MCF 10A (cell line): ENCODE measurements at regions not wholly inside any gene's neighbourhood (a gene's known extent, or its start where the extent isn't known, plus 50 kb on each side); places are given as distances from the start of the nearest gene placed in this dataset.

ENCODE experiments used
- BruUV-seq: library from RNA; stranded (reverse); fragments of 400-500 nt; replicated peaks from 2 replicates; lab custom pipeline; 2021; lab: Mats Ljungman, UMichigan
- CTCF ChIA-PET: fragments of 300-600 bp; sonication (Branson Sonifier 250); formaldehyde crosslinking; extraction: SDS; loops from one replicate; lab custom pipeline; 2021; ENCODE audit warnings: antibody characterized with exemption, inconsistent platforms; lab: Yijun Ruan, JAX
- POLR2A ChIA-PET: fragments of 300-600, 350-650 bp; sonication (Branson Sonifier 250); formaldehyde crosslinking; extraction: SDS; loops from one replicate; lab custom pipeline; 2020; ENCODE audit warnings: antibody characterized with exemption, inconsistent platforms; lab: Yijun Ruan, JAX
- DNase-seq: peaks from one replicate; pipeline ENCODE4 v3.0.0-alpha.2; 2018; ENCODE audit not compliant: unreplicated experiment
- H3K27ac Mint-ChIP-seq: one replicate; pipeline ENCODE4 v1.8.0; 2022; ENCODE audit warnings: mild to moderate bottlenecking, low read depth, mixed read lengths; ENCODE audit not compliant: unreplicated experiment
- H3K27me3 Mint-ChIP-seq: one replicate; pipeline ENCODE4 v1.8.0; 2022; ENCODE audit warnings: mixed read lengths; ENCODE audit not compliant: insufficient read depth, unreplicated experiment
- H3K36me3 Mint-ChIP-seq: one replicate; pipeline ENCODE4 v1.8.0; 2022; ENCODE audit warnings: mild to moderate bottlenecking, moderate library complexity, mixed read lengths; ENCODE audit not compliant: insufficient read depth, unreplicated experiment
- H3K4me1 Mint-ChIP-seq: one replicate; pipeline ENCODE4 v1.8.0; 2022; ENCODE audit warnings: mixed read lengths; ENCODE audit not compliant: insufficient read depth, unreplicated experiment
- H3K4me3 Mint-ChIP-seq: one replicate; pipeline ENCODE4 v1.8.0; 2022; ENCODE audit warnings: mild to moderate bottlenecking, moderate library complexity, mixed read lengths; ENCODE audit not compliant: unreplicated experiment
- H3K9me3 Mint-ChIP-seq: one replicate; pipeline ENCODE4 v1.8.0; 2022; ENCODE audit warnings: mixed read lengths; ENCODE audit not compliant: unreplicated experiment
- intact Hi-C: fragments of 100-400 bp; cut with micrococcal nuclease; formaldehyde crosslinking; loops from 2 replicates; pipeline ENCODE4 v1.14.1; 2022
- TF ChIP-seq, protein P1 (sequence below): fragments of 200-600 bp; IDR thresholded peaks from one replicate; pipeline ENCODE4 v1.8.0; 2022; ENCODE audit warnings: antibody characterized with exemption, mild to moderate bottlenecking; ENCODE audit not compliant: unreplicated experiment

DNA sequence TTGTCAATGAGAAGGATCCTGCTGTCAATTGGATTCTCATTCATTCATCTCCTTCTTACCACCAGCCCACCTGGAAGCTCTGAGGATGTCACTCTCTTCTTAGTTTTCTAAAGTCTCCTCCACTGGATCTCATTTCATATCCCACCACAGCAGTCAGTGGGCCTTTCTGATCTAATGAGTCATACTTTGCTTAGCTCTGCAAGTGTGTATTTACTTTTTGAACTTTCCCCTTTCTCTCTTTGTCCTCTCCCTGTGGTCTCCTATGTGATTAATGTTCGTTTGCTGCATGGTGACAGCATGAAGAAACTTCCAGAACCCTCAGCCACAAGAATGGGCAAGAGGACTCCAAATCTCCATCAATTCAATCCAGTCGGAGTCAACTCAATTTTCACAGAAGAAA, 63.6 kb upstream of the SYNDIG1 start:
- H3K27me3 Mint-ChIP-seq, result no peaks in the 10 kb centered on the region
- no peak for DNase-seq

DNA sequence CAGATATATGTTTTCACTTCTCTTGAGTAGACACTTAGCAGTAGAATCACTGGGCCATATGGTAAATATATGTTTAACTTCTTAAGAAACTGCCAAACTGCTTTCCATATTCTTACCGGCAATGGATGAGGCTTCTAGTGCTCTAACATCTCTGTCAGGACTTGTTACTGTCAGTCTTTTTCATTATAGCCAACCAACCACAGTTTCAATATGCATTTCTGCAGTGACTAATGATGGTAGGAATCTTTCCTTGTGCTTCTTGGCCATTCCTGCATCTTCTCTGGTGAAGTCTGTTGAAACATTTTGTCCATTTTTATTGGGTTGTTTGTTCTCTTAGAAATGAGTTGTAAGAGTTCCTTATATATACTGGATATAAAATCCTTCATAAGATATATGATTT, 66.0 kb upstream of the SYNDIG1 start:
- Mint-ChIP-seq H3K4me3 (no peak overlapping the region), H3K27ac (no peak overlapping the region), H3K27me3 (no peaks in the 10 kb centered on the region), H3K4me1 (no peaks in the 10 kb centered on the region), H3K9me3 (peaks cover 60% of the 10 kb centered on the region), H3K36me3 (no peaks in the 10 kb centered on the region)
- TF ChIP-seq, protein P1, sequence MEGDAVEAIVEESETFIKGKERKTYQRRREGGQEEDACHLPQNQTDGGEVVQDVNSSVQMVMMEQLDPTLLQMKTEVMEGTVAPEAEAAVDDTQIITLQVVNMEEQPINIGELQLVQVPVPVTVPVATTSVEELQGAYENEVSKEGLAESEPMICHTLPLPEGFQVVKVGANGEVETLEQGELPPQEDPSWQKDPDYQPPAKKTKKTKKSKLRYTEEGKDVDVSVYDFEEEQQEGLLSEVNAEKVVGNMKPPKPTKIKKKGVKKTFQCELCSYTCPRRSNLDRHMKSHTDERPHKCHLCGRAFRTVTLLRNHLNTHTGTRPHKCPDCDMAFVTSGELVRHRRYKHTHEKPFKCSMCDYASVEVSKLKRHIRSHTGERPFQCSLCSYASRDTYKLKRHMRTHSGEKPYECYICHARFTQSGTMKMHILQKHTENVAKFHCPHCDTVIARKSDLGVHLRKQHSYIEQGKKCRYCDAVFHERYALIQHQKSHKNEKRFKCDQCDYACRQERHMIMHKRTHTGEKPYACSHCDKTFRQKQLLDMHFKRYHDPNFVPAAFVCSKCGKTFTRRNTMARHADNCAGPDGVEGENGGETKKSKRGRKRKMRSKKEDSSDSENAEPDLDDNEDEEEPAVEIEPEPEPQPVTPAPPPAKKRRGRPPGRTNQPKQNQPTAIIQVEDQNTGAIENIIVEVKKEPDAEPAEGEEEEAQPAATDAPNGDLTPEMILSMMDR, result no peak
- intact Hi-C loops, result no loop called here
- DNase-seq, result no peak
- POLR2A ChIA-PET, result no interaction called here
- BruUV-seq, result no TSS peak
- CTCF ChIA-PET, result no interaction called here

More for the DNA sequence above, 63.6 kb upstream of the SYNDIG1 start:
- Mint-ChIP-seq H3K36me3 (no peaks in the 10 kb centered on the region), H3K4me1 (no peaks in the 10 kb centered on the region), H3K9me3 (peaks cover 50% of the 10 kb centered on the region), H3K4me3 (no peak overlapping the region), H3K27ac (no peak overlapping the region)
- no TSS peak for BruUV-seq
- ChIA-PET CTCF (interaction anchor here (0.6 to 0.7 kb wide), 2 partner anchors 493 to 566 kb away, joined by 3 to 4 read pairs; no protein-coding TSS in a partner anchor), POLR2A (no interaction called here)
- intact Hi-C loops, result no loop called here
- TF ChIP-seq, protein P1, result no peak

DNA sequence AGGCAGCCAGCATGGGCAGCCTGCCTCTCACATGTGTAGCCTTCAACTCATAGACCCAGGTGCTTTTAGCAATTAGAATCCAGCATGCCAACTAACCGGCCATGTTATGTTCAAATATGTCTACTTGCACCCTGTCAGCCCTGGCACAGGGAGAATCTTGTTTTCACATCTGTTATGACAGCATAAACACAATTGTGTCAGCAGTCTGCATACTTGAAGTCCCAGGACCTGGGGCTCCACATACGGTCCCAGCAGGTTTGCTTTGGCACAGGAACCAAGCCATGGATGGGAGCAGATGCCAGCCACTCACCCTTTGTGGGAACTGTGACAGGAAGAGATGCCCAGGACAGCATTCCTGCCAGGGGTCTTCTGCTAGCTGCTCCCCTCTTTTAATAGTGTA, 67.2 kb upstream of the SYNDIG1 start:
- Mint-ChIP-seq H3K9me3 (peaks cover 58% of the 10 kb centered on the region), H3K27me3 (no peaks in the 10 kb centered on the region), H3K4me3 (no peak overlapping the region), H3K27ac (no peak overlapping the region), H3K4me1 (no peaks in the 10 kb centered on the region), H3K36me3 (no peaks in the 10 kb centered on the region)
- POLR2A ChIA-PET, result no interaction called here
- CTCF ChIA-PET, result interaction anchor here (0.6 kb wide), 1 partner anchor 453 kb away, joined by 3 read pairs; no protein-coding TSS in a partner anchor
- intact Hi-C loops, result no loop called here
- DNase-seq, result no peak
- TF ChIP-seq, protein P1, result no peak
- no TSS peak for BruUV-seq

DNA sequence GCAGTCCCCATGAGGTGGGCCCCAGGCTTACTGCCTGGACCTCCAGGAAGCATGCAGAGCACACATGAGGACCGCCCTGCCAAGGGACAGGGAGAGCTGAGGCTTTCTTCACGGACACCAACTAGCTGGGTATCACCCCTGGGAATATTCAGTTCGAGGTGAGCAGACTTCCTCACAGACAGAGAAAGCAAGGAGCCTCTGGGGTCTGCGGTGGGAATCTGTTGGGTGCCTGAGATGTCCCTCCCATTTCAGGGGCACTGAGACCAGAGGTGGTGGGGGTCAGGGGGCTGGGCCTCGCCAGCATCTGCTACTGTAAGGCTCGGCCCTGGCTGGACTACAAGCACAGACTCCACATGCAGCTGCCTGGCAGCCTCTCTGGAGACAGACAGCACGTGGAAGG, 74.3 kb upstream of the SYNDIG1 start:
- TF ChIP-seq, protein P1, result no peak
- Mint-ChIP-seq H3K4me3 (no peak overlapping the region), H3K9me3 (peaks cover 60% of the 10 kb centered on the region), H3K27ac (no peak overlapping the region), H3K4me1 (no peaks in the 10 kb centered on the region), H3K27me3 (no peaks in the 10 kb centered on the region), H3K36me3 (no peaks in the 10 kb centered on the region)
- ChIA-PET POLR2A (no interaction called here), CTCF (no interaction called here)
- no peak for DNase-seq
- intact Hi-C loops, result no loop called here
- BruUV-seq, result no TSS peak
